ENCODE measurements at regions not wholly inside any gene's neighbourhood (a gene's known extent, or its start where the extent isn't known, plus 50 kb on each side); places are given as distances from the start of the nearest gene placed in this dataset.

DNA sequence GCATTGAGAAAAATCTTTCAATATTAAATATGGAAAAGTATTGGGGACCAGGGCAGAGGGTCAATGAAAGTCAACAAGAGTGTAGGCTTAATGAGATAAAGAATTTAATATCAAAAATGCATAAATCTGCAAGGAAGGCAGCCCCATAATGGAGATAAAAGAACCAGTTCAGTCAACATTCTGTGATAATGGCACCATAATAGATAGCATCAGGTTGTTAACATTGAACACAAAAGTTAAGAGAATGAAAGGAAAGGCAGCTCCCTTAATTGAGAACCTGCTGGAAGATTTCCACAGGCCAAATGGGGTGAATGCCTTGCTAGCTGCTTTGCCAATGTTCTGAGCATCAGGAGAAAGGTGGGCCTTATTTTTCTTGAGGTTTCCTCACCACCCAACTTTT, 60.4 kb upstream of the TMEM33 start:
- H3K4me3 ChIP-seq (ENCODE audit: low read depth, poor library complexity, severe bottlenecking) = no peak overlapping the region
- DNase-seq (ENCODE audit: low spot score in 2 of 2) = no peak
- TF ChIP-seq POLR2A (IDR thresholded peaks at IDR 0.05) = no peak
- TF ChIP-seq, protein P1, sequence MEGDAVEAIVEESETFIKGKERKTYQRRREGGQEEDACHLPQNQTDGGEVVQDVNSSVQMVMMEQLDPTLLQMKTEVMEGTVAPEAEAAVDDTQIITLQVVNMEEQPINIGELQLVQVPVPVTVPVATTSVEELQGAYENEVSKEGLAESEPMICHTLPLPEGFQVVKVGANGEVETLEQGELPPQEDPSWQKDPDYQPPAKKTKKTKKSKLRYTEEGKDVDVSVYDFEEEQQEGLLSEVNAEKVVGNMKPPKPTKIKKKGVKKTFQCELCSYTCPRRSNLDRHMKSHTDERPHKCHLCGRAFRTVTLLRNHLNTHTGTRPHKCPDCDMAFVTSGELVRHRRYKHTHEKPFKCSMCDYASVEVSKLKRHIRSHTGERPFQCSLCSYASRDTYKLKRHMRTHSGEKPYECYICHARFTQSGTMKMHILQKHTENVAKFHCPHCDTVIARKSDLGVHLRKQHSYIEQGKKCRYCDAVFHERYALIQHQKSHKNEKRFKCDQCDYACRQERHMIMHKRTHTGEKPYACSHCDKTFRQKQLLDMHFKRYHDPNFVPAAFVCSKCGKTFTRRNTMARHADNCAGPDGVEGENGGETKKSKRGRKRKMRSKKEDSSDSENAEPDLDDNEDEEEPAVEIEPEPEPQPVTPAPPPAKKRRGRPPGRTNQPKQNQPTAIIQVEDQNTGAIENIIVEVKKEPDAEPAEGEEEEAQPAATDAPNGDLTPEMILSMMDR (IDR thresholded peaks at IDR 0.05) = no peak
- intact Hi-C loops (cut with DNase I; ENCODE audit: low total_unique reads) = loop anchor here (5.0 kb wide), 1 partner anchor 498 kb away; no protein-coding TSS in a partner anchor

DNA sequence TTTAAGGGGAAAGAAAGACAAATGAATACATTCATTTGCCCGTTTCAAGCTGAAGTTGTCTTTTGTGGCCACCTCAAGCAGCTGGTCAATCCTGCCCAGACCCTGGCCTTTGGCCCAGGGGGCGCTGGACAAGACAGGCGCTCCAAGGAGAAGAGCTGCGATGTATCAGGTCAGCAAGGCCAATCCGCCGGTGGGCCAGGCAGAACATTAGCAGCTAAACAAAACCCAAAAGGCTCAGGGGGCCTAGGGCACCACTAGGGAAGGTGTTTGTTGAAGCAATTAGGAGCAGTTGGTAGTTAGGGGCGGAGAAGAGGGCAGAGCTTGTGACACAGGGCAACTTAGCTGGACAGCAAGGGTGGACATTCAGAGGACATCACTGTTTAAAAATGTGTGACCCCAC, 60.8 kb upstream of the TMEM33 start:
- WGBS, 2 donors = 43 to 44% methylated on average over 7 of the region's 7 CpGs
- intact Hi-C loops (cut with DNase I; ENCODE audit: low total_unique reads) = loop anchor here (5.0 kb wide), 1 partner anchor 497 kb away; no protein-coding TSS in a partner anchor
- H3K4me3 ChIP-seq (ENCODE audit: low read depth, poor library complexity, severe bottlenecking) = no peak overlapping the region
- TF ChIP-seq, protein P1 (IDR thresholded peaks at IDR 0.05) = no peak
- no peak for TF ChIP-seq POLR2A (IDR thresholded peaks at IDR 0.05)
- DNase-seq (ENCODE audit: low spot score in 2 of 2) = no peak

DNA sequence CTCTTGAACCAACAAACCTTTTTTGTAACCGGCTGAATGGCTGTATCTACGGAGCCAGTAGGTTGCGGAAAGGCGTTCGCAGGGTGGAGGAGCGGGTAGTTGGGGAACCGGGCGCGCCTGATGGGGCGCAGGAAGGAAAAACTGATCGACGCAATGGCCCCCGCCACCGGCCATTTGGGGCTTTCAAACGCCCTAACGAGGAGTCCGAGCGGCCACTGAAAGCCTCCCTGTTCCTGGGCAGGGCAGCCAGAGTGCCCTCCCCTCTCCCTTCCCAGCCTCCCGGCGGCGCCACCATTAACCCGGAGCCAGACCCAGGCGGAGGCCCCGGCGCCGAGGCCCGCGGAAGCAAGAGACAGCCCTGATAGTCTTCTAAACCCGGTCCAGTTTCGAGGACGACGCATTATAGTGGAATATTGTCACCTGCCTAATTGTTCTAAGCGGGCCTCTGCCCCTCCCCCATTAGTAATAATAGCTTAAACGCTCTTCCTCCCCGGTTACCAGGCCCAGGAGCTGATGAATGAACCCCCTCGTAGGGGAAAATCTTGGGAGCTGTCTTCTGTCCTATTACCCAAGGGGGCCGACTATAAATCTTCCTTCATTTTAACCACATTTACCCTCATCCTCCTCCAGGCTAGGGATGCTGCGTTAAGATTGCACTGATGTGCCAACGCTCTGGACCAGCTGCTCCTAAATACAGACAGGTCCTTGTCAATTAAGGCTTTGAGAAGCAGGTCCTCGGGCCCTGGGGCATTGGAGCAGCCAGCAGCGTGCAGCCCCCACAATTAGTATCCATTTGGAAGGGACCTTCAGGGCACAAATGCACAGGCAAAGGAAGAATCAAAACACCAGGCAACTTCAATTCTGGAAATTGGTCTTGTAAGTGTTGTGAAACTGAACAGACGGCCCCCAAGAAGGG, 61.6 kb upstream of the TMEM33 start:
- no peak for DNase-seq (ENCODE audit: low spot score in 2 of 2)
- H3K4me3 ChIP-seq (ENCODE audit: low read depth, poor library complexity, severe bottlenecking) = no peak overlapping the region
- WGBS, 2 donors = 9 to 15% methylated on average over 35 to 42 of the region's 42 CpGs
- TF ChIP-seq, protein P1 (IDR thresholded peaks at IDR 0.05) = no peak
- no peak for TF ChIP-seq POLR2A (IDR thresholded peaks at IDR 0.05)
- intact Hi-C loops (cut with DNase I; ENCODE audit: low total_unique reads) = loop anchor here (5.0 kb wide), 1 partner anchor 496 kb away; no protein-coding TSS in a partner anchor

DNA sequence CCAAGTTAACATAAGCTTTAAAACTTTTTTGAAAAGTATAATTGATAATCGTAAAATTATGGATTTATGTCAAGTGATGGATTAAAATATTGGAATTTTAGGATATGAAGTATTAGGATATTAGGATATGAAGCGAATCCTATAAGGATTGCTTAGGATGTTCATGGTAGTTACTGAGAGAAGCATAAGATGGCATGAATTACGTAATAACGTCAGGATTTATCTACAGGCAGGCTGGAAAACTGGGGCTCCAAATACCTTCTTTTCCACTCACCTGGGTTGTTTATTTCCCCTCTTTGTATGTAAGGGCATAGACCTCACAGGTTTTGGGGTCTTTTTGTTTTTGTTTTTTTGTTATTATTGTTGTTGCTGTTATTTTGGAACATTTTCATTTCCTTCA, 65.2 kb upstream of the TMEM33 start:
- TF ChIP-seq, protein P1 (IDR thresholded peaks at IDR 0.05) = no peak
- TF ChIP-seq POLR2A (IDR thresholded peaks at IDR 0.05) = no peak
- intact Hi-C loops (cut with DNase I; ENCODE audit: low total_unique reads) = loop anchor here (5.0 kb wide), 1 partner anchor 493 kb away; no protein-coding TSS in a partner anchor
- WGBS, 2 donors = 62 to 72% methylated on average over 4 of the region's 4 CpGs
- DNase-seq (ENCODE audit: low spot score in 2 of 2) = no peak
- H3K4me3 ChIP-seq (ENCODE audit: low read depth, poor library complexity, severe bottlenecking) = no peak overlapping the region

DNA sequence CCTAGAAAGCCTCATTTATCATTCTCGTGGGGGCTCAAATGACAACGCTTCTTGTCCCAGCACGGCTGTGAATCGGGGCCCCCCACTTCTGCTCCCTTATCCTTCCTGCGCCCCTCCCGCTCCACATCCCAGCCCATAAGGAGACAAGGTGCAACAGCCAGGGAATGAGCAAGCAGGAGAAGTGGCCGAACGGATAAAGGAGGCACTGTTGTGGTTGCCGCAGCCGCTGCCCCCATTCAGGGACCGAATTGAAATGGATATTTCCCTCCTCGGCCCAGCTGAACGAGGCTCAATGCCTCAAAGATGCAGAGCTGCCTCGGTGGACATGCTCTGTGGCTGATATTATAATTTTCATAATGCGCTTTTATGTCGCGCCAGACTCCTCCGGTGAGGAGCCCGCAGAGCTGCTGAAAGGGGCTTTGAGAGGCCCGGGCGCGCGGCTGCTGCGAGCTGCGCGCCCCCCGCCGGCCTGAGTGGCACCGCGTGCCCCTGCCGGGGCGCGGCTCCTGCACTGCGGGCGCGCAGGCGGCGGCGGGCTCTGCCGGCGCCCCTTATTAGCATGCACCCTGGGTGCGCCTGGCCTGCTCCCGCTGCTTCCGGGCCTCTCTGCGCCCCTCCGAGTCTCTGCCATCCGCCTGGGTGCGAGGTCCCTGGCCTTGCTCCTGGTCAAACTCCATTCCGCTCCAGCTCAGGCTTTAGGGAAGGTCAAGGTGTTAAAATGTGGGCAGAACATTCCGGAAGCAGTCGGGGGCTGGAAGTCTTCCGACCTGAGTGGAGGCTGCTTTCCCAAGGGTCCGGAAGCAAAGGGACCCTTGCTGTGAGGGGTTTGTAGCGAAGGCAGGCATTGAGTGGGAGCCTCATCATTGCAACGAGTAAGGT, 68.2 kb upstream of the TMEM33 start:
- no peak for DNase-seq (ENCODE audit: low spot score in 2 of 2)
- no peak overlapping the region for H3K4me3 ChIP-seq (ENCODE audit: low read depth, poor library complexity, severe bottlenecking)
- TF ChIP-seq POLR2A (IDR thresholded peaks at IDR 0.05) = no peak
- TF ChIP-seq, protein P1 (IDR thresholded peaks at IDR 0.05) = no peak
- WGBS, 2 donors = 7% methylated on average over 51 to 52 of the region's 55 CpGs
- intact Hi-C loops (cut with DNase I; ENCODE audit: low total_unique reads) = no loop called here
